ENCODE measurements at regions not wholly inside any gene's neighbourhood (a gene's known extent, or its start where the extent isn't known, plus 50 kb on each side); places are given as distances from the start of the nearest gene placed in this dataset.
"Not testable (repeated sequence)": the region's sequence is repeated elsewhere in the genome, so short reads cannot be mapped to it uniquely, and the experiment has no call there.

DNA sequence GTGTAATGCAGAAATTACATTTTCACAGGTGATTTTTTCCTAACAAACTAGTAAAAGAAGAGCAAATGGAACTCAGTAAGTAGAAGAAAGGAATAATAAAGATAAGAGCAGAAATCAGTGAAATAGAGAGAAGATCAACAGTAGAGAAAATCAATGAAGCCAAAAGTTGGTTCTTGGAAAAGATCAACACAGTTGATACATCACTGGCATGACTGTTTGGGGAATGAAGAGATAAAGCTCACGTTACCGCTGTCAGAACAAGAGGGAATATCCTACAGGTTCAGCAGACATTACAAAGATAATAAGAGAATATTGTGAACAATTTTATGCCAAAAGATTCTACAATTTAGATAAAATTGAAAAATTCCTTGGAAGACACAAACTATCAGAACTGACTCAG, 146.4 kb downstream of the ACTR3B start:
- DNase-seq = no peak

DNA sequence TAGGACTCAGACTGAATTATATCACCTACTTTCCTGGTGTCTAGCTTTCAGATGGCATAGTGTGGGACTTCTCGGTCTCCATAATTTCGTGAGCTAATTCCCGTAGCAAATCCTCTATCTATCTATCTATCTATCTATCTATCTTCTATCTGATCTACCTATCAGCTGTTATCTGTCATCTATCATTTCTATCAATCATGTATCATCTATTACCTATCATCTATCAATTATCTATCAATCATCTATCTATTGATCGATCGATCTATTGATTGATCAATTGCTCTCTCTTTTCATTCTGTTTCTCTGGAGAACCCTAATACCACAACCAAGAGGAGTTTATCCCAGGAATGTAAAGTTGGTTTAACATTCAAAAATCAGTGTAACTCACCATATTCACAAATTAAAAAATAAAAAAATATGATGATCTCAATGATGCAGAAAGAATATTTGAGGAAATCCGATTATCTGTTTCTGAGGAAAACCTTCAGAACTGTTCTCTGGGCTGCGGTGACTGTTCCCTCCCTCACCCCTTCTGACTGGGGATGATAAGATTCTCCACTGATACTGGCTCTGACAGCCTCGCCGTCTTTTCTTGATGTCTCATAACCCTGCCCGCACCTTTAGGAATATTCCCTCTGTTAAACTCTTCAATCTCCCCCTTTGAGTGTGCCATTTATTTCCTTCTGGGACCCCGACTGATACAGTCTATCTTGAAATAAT, 147.7 kb downstream of the ACTR3B start:
- DNase-seq = no peak

DNA sequence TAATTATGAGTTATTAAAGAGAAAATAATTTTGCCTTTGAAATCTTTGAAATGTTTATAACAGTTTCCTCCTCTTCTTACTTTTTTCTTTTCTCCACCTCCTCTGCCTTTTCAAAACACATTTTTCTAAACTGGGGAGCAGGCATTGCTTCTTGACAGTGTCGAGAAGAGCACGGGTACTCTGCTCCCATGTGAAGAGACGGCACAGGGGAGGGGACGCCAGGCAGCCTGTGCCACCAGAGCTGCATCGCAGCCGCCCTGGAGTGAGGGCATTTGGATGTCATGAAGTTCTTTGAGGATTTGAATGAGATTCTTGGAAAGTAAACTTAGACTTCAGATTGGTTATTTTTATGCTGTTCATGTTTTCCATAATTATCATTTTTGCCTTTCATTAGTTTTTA, 149.7 kb downstream of the ACTR3B start:
- no peak for DNase-seq

DNA sequence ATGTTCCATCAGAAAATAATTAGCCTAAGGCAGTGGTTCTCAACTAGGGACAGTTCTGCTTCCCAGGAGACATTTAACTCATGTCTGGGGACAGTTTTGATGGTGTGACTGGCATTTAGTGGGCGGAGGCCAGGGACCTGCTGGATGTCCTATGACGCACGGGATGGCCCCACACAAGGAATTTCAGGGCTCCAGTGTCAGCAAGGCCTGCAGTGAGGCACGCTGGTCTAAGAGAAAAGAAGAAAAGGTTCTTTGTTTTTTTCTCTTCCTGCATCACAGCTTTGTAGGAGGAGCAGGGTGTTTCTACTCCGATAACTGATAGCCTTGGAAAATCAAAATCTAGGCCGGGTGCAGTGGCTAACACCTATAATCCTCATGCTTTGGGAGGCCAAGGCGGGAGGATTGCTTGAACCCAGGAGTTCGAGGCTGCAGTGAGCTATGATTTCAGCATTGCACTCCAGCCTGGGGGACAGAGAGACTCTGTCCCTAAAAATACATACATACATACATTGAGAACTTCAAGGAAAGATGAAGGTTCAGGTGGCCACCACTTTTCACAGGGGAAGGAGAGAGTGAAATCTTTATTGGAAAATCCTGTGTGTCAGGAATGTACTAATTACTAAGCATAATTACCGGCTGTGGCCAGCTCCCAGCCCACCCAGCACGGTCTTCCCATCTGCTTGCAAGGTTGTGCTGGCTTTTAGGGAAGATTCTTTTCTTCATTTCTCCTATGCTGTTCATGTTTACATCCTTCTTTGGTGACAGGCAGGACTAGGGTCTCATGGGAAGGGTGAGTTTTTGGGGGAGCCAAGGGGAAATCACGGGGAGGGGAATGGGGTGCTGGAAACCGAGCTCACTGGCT, 150.4 kb downstream of the ACTR3B start:
- DNase-seq = no peak

DNA sequence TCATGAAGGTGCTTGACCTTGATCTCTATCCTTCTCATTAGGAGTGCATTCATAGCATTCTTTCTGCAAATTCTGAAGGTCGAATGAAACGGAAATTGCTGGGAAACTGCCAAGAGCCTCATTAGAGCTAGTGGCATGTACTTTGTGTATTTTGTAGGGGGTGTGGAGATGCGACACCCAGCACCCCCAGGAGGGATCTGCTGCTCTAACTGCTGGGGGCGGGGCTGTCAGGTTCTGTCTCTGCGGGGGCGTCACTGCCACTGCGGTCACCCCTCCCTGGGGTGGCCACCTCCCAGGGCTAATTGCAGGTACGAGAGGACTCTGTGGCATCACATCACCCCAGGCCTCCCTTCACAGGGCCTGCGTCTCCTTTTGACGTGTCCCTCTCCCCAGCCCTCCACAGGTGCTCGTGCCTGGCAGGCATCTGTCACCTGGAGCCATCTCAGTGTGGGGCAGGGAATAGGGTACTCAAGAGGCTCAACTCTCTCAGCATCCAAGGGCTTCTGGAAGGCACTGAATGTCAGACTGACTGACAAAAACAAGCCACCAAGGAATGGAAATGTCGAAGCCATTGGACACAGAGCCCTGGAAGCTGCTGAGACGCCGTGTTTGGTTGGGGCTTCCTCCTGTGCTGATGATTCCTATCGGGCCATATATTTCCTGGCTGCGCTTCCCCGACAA, 151.1 kb downstream of the ACTR3B start:
- no peak for DNase-seq

DNA sequence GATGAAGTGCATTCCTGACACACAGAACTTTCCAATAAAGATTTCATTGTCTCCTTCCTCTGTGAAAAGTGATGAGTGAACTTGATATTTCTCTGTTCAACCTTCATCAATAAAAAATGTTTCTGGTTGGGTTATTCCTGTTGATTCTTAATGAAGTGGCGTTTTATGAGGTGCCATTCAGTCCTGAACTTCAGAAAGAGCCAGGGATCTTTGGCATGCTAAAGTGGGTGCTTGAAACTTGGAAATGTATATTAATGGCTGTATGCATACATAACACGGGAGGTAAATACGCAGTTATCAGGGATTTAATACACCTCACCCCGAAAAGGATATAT, 151.6 kb downstream of the ACTR3B start:
- DNase-seq = no peak

DNA sequence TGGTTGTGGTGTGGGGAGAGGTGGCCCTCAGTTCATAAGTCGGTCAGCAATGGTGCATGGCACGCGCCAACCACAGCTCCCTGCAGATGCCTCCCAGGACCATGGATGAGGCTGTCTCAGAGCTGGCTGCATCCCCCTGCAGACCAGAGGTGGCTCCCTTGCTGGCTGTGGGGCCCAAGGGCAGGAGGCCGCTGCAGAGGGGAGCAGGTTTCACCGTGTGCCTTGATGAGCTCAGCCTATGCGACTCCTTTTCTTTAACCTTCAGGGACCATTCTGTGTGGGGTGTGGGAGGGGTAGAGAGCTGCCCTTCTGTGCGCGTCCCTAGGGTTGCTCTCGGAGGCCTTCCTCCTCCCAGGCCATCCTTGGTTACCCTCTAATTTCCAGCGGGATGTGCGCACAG, 152.4 kb downstream of the ACTR3B start:
- DNase-seq = no peak

DNA sequence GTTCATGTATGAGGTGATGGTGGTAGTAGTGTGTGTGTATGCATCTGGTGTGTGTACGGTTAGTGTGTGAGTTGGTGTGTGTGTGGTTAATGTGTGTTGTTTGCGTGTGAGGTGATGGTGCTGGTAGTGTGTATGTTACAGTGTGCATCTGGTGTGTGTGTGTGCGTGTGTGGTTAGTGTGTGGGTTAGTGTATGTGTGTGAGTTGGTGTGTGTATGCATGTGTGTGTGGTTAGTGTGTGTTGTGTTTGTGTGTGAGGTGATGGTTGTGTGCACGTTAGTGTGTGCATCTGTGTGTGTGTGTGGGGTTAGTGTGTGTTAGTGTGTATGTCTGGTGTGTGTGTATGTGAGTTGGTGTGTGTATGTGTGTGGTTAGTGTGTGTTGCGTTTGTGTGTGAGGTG, 153.0 kb downstream of the ACTR3B start:
- DNase-seq = no peak

DNA sequence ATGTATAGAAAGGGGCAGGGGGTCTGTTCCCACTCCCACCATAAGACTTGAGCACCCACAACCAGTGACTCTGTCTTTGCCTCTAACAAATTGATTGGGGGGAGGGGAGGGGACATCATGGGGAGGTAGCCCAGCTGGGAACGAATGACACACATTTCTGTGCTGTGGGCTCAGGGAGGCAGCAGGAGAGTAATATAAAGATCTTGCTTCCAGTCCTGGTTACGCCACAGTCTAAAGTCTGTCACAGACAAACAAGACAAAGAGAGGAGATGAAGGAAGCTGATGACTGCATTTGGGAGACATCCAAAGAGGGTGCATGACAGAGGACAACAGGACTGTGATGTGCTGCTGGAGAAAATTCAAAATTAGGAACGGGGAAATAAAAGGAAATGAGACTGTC, 153.9 kb downstream of the ACTR3B start:
- no peak for DNase-seq

DNA sequence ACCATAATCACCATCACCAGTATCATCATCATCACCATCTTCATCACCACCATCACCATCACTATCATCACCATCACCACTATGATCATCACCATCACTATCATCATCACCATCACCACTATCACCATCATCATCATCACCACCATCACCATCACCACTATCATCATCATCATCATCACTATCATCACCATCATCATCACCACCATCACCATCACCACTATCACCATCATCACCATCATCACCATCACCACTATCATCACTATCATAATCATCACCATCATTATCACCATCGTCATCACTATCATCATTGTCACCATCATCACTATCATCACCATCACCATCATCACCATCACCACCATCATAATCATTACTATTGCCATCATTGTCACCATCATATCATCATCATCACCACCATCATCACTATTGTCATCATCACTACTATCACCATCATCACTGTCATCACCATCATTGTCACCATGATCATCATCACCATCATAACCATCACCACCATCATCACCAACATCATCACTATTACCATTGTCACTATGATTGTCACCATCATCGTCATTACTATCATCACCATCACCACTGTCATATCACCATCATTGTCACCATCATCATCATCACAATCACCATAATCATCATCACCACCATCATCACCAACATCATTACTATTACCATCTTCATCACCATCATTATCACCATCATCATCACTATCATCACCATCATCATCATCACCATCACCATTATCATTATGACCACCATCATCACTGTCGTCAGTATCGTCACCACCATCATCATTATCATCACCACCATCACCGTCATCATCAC, 154.7 kb downstream of the ACTR3B start:
- DNase-seq = no peak

DNA sequence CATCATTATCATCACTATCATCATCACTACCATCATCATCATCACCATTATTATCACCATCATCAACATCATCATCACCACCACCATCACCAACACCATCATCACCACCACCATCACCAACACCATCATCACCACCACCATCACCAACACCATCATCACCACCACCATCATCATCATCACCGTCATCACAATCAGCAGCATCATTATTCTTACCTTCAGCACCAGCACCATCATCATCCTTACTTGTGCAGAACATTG, 155.2 kb downstream of the ACTR3B start:
- DNase-seq = not testable (repeated sequence)

DNA sequence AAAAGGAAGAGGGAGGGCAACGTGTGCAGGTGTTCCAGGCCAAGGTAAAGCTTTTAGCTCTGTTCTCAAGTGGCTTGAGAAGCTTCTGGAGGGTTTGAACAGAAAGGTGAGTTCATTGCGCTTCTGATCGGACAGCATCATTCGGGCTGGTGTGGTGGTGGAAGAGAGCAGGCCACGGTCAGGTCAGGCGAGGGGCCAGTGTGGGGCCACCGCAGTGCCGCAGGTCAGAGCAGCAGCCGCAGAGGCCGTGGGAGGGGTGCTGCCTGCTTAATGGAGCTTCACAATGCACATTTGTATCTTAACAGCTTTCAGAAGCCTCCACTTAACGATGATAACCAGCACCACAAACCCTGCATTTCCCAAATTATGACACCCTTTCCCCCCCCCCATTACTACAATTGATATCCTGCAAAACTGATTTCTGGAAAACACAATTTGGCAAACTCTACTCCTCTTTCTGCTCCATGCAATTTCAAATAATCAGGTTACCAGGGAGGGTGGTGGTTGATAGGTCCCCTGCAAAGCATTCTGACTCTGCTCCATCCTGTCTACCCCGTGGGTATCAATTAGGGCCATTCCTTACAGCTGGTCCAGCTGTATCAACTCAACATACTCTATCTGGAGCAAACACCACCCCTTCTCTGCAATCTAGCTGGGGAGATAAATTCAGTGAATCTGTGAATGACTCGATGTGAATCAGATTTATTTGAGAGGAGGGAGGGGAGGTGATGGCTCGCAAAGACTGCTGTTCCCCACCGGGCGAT, 162.9 kb downstream of the ACTR3B start:
- no peak for DNase-seq

DNA sequence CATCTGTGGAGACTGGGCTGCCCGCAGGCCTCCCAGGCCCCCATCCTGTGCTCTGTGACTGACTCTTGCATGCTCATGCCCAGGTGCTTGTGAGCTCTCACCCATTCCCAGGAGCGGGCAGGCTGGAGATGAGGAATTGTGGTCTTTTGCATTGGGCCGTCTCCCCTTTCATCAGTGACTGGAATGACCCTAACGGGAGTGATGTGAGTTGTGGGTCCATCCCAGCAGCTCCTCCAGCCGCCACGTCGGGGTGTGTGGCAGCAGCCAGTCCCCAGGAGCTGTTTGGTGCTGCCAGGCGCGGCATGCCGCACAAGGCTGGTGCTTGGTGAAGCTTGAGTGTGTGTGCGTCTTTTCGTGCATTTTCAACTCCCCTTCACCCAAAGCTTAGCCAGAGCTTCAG, 164.2 kb downstream of the ACTR3B start:
- no peak for DNase-seq

DNA sequence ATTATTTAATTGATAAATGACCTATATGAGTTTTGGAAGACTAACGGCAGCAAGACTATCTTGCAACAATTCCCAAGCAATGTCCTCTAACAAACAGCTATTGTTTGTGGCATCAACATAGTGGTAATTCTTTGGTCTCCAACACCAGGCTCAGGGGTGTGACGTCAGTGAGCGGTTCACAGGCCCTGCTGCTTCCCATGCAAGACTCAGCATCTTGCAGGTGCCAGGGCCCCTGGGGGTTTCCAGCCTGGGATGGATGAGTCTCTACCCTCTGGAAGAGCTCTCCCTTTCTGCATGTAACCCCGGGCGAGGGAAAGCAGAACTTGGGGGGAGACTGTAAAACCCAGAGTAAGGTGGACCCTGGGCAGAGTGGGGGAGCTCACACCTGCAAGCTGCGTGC, 164.7 kb downstream of the ACTR3B start:
- no peak for DNase-seq

DNA sequence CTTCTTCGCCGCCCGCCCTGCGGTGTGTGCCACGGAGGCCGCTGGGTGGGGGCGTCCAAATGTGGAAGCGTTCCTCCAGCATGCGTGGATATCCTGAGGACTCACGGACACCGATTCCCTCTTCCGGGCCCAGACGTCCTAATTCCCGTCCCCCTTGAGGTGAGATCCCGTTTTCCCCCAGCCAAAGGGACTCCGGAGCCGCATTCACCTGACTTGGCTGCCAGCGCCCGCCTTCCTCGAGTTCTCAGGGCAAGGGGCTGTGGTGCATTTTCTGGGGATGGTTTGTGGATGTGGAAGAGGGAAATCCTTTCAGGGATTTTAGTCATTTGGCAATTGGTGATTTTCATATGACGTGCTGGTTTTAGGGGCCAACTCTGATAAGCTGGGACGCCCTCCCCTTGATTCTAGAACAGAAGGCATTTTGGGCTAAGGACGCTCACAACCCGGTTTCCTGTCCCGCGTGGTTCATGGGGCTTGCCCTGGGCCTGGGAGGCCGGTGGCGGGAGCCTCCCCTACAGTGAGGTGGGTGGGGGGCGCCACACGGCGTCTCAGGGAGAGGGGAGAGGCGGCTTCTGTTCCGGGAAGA, 165.4 kb downstream of the ACTR3B start:
- DNase-seq = no peak

DNA sequence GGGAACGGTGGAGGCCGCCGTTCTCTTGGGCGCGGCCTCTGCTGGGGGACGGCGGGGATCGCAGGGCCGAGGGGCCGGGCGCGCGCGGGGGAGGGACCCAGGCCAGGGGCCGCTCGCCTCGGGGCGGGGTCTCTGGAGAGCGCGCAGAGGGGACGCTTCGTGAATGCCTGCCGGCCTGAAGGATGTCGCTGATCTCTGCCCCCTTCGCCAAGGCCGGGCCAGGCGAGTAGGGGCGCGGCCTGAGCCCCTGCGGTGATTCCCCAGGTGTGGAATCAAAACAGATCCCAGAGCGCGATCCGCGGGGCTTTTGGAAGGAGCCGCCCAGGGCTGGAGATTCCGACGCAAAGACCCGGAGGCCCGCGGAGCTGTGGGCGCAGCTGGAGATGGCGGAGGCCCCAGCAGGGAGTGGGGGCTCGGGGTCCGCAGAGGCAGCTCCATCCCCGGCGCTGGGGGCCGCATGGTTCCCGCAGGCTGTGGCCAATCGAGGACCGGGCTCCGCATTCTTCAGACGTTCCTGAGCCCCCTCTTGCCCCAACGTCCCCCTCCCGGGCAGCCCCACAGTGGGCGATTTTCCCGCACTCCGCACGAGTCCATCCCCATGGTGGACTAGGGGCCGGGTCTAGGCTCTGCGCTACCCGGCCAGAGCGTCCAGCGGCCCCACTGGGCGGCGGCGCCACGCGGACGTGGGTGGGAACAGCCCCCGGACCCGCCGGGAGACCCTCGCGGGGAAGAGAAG, 166.0 kb downstream of the ACTR3B start:
- no peak for DNase-seq

DNA sequence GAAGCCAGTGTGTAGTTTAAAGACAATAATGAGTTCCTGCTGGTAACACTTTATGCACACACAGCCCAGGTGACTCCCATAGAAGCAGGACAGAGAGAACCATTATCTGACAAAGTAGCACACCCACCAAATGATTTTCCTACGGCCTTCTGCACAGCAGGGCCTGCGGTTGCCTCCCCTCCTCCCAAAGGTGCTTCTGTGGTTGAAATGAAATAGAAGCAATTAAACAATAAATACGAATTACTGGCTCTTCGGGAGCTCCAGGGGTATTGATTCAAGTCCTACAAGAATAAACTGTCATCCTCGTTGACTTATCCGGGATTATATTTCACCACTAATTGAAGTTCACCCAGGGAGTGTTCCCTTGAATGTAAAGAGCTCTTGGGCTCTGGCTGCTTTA, 172.1 kb downstream of the ACTR3B start:
- no peak for DNase-seq

DNA sequence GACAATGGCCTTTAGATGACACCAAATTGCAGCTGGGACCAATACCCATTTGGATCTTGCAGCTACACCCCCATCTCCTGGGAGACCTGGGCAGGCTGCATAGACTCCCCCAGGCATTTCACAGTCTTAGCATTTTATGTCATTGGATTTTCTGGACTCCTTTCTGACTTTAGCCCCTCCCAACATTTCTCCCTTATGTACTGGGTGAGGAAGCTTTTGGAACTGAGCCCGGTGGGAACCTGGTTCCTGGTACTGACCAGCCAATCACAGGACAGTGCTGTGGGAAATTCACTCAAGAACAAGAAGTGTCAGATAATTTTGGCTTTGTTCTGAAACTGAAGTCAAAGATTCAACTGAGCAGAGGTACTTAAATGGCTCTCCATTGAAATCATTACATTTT, 177.7 kb downstream of the ACTR3B start:
- DNase-seq = no peak

DNA sequence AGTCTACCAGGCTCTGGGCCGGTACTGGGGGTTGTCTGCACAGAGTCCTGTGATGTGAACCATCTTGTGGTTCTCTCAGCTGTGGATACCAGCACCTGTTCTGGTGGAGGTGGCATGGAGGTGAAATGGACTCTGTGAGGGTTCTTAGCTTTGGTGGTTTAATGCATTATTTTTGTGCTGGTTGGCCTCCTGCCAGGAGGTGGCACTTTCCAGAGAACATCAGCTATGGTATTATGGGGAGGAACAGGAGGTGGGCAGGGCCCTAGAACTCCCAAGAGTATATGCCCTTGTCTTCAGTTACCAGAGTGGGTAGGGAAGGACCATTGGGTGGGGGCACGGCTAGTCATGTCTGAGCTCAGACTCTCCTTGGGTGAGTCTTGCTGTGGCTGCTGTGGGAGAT, 187.1 kb downstream of the ACTR3B start:
- not testable (repeated sequence) for DNase-seq

DNA sequence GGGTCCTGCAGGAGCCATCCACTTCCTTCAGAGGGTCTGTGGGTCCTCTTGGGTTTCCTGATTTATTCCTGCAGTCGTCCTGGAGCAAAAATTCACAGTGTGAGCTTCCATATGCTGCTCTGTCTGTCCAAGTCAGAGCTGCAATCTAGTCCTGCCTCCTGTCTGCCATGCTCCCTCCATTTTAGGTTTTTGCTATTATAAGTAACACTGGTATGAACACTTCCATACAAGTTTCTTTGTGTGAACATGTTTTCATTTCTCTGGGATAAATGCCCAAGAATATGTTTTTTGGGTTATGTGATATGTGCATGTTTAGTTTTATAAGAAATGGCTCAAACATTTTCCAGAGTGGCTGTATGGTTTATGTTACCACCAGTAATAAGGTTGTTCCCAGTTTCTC, 188.1 kb downstream of the ACTR3B start:
- DNase-seq = no peak

DNA sequence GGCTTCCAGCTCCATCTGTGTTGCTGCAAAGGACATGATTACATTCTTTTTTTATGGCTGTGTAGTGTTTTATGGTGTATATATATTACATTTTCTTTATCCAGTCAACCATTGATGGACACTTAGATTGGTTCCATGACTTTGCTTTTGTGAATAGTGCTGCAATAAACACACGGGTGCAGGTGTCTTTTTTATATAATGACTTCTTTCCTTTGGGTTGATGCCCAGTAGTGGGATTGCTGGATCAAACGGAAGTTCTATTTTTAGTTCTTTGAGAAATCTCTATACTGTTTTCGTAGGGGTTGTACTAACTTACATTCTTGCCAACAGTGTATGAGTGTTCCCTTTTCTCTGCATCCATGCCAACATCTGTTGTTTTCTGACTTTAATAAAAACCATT, 189.7 kb downstream of the ACTR3B start:
- no peak for DNase-seq

DNA sequence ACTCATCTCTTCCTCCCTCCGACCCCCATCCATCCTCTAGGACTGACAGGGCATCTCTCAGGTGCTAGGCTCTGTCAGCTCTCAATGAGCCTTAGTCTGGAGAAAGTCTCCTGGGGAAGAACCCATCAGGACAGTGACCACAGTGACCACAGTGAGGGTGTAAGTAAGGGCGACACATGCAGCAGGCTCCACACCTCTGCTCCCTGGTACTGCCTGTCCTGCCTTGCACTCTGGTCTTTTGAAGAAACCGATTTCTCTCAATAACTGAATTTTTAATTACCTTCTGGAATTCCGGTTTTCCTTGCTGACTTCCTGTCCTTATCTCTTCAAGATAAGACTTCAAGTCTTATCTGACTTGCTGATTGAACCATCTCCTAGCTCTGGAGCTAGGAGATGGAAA, 190.2 kb downstream of the ACTR3B start:
- DNase-seq = no peak

Data from NCI-H1694 (cell line).